ENCODE measurements at regions not wholly inside any gene's neighbourhood (a gene's known extent, or its start where the extent isn't known, plus 50 kb on each side); places are given as distances from the start of the nearest gene placed in this dataset.
"Not testable (repeated sequence)": the region's sequence is repeated elsewhere in the genome, so short reads cannot be mapped to it uniquely, and the experiment has no call there.

GRCh38 chr6:125458493-125458892, 156.7 kb upstream of the HDDC2 start:
- not testable (repeated sequence) for TF ChIP-seq CTCF, POLR2A, EP300, POLR2AphosphoS5 (IDR thresholded peaks at IDR 0.05)
